PFSK-1 (cell line): ENCODE measurements at regions not wholly inside any gene's neighbourhood (a gene's known extent, or its start where the extent isn't known, plus 50 kb on each side); places are given as distances from the start of the nearest gene placed in this dataset.

Experiments
- FOXP2 ChIP-seq: optimal IDR thresholded peaks from 2 replicates; pipeline ENCODE3; 2011; ENCODE audit warnings: borderline replicate concordance, control low read depth, inconsistent platforms; ENCODE audit not compliant: insufficient read depth; ENCODE audit errors: extremely low read length, extremely low read depth
- POLR2AphosphoS5 ChIP-seq: IDR thresholded peaks from 2 replicates; pipeline ENCODE4 v1.6.1; 2012; ENCODE audit warnings: low read depth, mild to moderate bottlenecking, control low read depth, low read length, moderate library complexity
- REST ChIP-seq, 2 experiments: IDR thresholded peaks; 2 replicates each; pipeline versions ENCODE4 v1.6.1 to v1.8.0; 2011 to 2012; ENCODE audit warnings: low read depth in 2 of 2, low read length in 2 of 2, control low read depth in 1 of 2, inconsistent platforms in 1 of 2, mild to moderate bottlenecking in 1 of 2, moderate library complexity in 1 of 2; ENCODE audit not compliant: insufficient read depth in 1 of 2
- SIN3A ChIP-seq: IDR thresholded peaks from 2 replicates; pipeline ENCODE4 v1.6.1; 2012; ENCODE audit warnings: mild to moderate bottlenecking, low read length, moderate library complexity, borderline replicate concordance; ENCODE audit not compliant: insufficient read depth
- TAF1 ChIP-seq: IDR thresholded peaks from 2 replicates; pipeline ENCODE4 v1.6.1; 2012; ENCODE audit warnings: low read length, control low read depth, borderline replicate concordance; ENCODE audit not compliant: insufficient read depth

DNA sequence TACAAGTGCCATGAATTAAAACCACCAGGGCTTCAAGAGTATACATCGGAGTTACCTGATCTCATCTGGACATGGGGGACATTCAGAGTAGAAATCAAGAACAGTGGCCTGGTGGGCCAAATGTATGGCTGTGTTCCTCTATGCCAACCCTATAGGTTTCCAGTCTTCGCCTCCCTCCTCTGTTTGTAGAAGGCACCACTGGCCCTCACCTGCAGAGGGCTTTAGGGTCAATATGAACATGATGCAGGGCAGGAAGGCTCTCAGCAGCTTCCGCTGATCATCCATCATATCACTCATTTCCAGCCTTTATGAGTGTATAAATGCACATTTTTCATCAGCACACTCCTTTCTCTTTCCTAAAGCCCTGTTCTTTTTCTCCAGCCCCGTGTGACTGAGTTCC, 555.5 kb upstream of the BRINP1 start:
- TF ChIP-seq SIN3A: no peak
- TF ChIP-seq REST (IDR thresholded peaks at IDR 0.05; ENCODE audit: insufficient read depth in 1 of 2, low read depth in 2 of 2, low read length in 2 of 2): no peak
- TF ChIP-seq FOXP2: no peak
- TF ChIP-seq POLR2AphosphoS5: no peak
- TF ChIP-seq TAF1: no peak

DNA sequence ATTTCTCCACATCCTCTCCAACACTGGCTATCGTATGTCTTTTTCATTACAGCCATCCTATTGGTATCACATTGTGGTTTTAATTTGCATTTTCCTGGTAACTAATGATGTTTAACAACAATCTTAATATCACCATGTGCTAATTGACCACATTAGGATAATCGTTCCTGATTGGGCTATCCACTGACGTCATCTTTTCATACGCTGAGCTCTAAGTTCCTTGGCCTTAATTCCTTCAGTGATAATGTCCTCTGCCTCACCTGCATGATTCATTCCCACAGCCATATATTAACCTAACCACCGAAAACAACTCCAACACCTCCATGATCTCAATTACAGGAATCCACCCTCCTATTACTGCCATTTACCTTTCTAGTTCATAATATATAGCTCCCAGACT, 547.9 kb upstream of the BRINP1 start:
- no peak for TF ChIP-seq REST (IDR thresholded peaks at IDR 0.05; ENCODE audit: insufficient read depth in 1 of 2, low read depth in 2 of 2, low read length in 2 of 2)
- no peak for TF ChIP-seq TAF1
- TF ChIP-seq POLR2AphosphoS5: no peak
- no peak for TF ChIP-seq FOXP2
- TF ChIP-seq SIN3A: no peak

DNA sequence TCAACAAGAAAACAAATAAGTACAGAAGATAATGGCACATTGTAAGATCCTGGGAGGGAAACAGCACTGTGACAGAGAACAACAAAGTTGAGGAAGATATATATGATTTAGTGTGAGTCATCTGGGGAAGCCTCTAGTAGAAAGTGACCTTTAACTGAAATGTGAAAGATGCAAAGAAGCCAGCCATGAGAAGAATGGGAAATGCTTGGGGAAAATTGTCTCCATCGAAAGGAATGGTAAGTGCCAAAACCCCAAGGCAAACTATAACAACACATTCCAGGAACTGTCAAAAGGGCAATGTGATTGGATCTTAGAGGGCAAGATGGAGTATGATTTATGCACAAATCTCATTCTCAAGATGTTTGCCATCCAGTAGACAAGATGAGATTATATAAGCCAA, 537.8 kb upstream of the BRINP1 start:
- TF ChIP-seq FOXP2 (no peak), TAF1 (no peak), REST (IDR thresholded peaks at IDR 0.05; ENCODE audit: insufficient read depth in 1 of 2, low read depth in 2 of 2, low read length in 2 of 2) (no peak), SIN3A (no peak), POLR2AphosphoS5 (no peak)

- TF ChIP-seq POLR2AphosphoS5 (no peak), TAF1 (no peak), SIN3A (no peak), REST (IDR thresholded peaks at IDR 0.05; ENCODE audit: insufficient read depth in 1 of 2, low read depth in 2 of 2, low read length in 2 of 2) (no peak), FOXP2 (no peak)
These were observed 536.5 kb upstream of the BRINP1 start for GRCh38 chr9:119905724-119906123.

GRCh38 chr9:119903851-119904250, 534.6 kb upstream of the BRINP1 start:
- TF ChIP-seq FOXP2 (no peak), REST (IDR thresholded peaks at IDR 0.05; ENCODE audit: insufficient read depth in 1 of 2, low read depth in 2 of 2, low read length in 2 of 2) (no peak), SIN3A (no peak), POLR2AphosphoS5 (no peak), TAF1 (no peak)
